Epidermal melanocyte (primary cell): ENCODE measurements at regions not wholly inside any gene's neighbourhood (a gene's known extent, or its start where the extent isn't known, plus 50 kb on each side); places are given as distances from the start of the nearest gene placed in this dataset.

Experiments
- DNase-seq: peaks from one replicate; pipeline ENCODE4 v3.0.0; 2011; ENCODE audit warnings: low spot score; ENCODE audit not compliant: insufficient read length

GRCh38 chr2:180473456-180473855, 466.4 kb upstream of the CWC22 start:
- DNase-seq, result no peak

- DNase-seq, result no peak
These were observed 465.0 kb upstream of the CWC22 start for GRCh38 chr2:180472133-180472532.

DNA sequence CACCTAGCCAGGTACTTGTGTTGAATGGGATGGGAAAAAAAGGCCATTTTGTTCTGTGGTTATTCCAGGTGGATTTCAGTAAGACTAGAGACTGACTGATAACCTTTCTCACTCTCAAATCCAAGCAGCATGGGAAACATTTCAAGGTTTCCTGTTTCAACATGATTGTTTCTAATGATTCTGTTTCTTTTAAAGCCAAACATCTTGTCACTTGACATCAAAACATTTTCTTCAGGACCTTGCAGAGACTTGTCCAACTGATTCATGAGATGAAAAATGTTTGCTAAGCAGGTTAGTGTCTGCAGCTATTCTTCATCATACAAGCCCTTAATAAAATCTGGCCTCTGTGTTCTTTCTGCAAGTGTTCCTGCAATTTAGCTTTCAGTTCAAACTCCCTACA, 456.5 kb upstream of the CWC22 start:
- DNase-seq, result no peak

GRCh38 chr2:180461761-180462160, 454.7 kb upstream of the CWC22 start:
- DNase-seq, result no peak

- DNase-seq, result no peak
These were observed 449.7 kb upstream of the CWC22 start for GRCh38 chr2:180456801-180457200.

- no peak for DNase-seq
These were observed 443.7 kb upstream of the CWC22 start for GRCh38 chr2:180450841-180451240.

DNA sequence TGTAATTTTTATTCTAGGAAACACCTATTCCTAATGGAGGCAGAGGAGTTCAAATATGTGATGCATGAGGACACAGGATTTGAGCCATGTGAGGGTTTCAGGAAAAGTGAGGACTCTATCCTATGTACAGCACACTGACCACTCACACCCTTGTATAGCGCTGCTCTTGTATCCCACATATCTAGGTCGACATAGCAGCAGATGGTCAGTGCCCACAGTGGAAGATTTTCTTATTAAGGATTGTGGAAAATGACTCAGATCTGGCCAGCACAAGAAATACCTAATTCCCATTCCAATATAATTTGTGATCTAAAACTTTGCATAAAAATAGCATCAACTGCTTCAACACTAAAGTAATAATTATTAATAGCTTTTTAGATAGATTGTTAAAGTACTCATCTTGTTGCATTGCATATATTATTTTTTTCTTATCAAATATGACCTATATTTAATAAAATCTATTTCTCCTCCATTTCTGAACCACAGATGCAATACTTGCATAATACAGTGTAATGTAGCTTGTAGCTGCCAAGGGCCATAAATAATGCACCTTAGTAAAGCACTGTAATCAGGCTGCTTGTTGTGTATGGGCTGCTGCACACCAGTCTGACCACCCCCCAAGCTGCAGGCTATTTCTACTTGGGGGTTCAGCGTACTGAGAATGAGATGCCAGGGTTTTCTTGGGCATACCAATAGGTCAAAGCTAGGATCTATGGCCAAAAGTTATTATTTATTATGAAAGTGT, 442.2 kb upstream of the CWC22 start:
- no peak for DNase-seq

DNA sequence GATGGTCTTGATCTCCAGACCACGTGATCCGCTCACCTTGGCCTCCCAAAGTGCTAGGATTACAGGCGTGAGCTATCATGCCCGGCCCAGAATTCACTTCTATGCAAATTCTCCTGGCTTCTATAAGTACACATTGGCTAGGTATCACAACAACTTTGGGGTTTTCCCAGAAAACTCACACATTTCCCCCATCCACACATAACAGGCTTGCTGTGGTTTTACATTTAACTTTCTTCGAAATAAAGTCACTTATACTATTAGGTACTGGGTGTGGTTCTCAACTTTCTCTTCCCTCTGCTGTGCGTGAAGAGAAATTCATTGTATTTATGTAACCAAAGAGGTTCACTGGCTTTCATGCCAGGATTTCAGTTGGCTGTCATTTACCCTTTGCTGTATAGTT, 439.4 kb upstream of the CWC22 start:
- DNase-seq, result no peak

DNA sequence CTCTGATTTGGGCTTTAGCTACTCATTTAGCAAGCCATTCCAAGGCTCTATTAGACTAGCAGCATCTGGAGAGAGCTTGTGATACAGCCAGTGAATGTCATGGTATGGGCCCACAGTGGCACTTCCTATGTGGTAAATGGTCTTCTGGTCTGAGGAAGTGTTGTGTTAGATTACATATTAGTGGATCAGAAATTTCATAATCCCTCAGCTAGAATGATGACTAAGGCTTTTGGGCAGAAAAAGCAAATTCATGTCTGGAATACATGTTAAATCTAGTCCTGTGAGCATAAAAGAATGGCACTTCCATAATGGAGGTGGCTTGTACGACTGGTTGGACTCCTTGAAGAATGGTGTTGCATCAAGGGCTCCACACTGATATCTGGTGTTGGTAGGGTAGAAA, 436.8 kb upstream of the CWC22 start:
- DNase-seq, result no peak

DNA sequence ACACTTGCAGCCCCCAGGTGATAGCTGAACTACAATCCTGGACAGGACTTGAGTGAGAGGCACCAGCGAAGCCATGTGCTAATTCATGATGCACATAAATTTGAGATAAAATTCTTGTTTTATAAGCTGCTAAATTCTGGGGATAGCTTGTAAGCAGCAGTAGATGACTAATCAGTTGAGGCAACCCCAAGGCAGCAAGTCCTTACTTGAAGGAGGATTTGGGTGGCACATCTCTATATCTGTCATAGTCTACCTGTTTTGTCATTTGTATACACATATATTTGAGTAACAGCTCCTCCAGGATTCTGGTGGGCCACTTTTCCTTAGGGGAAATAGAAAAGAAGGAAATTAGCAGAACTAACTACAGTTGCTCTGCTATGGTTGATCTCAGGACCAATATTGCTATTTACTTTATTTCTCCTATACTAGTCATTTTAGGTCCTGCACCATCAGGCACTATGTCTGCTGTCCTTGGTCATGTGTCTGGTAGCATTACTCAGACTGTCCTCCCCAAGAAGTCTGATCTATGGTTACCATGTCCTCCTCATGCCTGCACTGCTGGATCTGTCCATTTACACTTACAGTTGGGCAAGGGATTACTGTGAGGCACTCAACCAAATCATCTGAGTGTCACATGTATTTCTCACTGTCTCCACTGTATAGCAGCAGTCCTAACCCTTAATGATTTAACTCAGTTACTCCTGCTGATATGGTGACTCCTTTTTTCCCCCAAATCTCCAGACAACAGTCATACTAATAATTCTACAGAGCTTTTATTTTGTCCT, 436.0 kb upstream of the CWC22 start:
- no peak for DNase-seq

- DNase-seq, result no peak
These were observed 412.1 kb upstream of the CWC22 start for GRCh38 chr2:180419212-180419611.

DNA sequence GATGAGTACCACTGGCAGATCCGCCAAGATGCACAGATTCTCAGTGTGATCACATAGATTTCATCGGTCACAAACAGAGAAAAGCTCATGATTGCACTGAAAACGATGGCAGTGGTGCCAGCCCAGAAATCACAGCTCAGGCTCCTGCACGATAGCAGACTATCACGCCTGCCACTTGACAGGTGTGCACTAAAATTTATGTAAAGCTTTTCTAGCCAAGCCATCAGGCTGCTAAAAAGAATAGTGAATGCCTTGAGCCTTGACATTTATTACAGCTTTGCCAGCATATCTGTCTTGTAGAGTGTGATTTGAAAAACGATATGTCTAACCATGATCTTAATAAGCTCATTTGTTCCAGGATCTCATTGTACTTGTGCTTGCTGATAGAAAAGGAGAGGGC, 409.5 kb upstream of the CWC22 start:
- no peak for DNase-seq

DNA sequence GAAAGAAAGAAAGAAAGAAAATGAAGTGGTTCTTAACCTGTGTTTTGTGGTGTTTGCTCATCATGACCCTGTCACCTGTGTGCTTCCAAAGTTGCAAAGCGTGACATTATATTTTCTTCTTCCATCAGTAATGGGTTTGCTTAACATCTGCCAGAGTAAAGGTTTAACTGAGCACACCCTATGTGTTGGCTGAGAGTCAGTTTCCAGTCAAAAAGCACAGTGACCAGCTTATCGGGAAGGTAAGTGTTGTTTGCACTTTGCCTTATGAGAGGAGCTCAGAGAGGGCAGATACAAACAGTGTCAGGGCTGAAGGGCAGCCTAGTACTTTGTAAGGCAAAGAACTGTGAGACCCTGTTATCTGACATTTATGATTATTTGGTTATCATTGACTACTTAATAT, 406.2 kb upstream of the CWC22 start:
- no peak for DNase-seq

GRCh38 chr2:180412219-180412618, 405.1 kb upstream of the CWC22 start:
- DNase-seq, result no peak

GRCh38 chr2:180411661-180412060, 404.6 kb upstream of the CWC22 start:
- DNase-seq, result no peak

- DNase-seq, result no peak
These were observed 399.6 kb upstream of the CWC22 start for GRCh38 chr2:180406687-180407086.

- DNase-seq, result no peak
These were observed 398.4 kb upstream of the CWC22 start for GRCh38 chr2:180405520-180405919.

GRCh38 chr2:180394305-180394704, 387.2 kb upstream of the CWC22 start:
- DNase-seq, result no peak

DNA sequence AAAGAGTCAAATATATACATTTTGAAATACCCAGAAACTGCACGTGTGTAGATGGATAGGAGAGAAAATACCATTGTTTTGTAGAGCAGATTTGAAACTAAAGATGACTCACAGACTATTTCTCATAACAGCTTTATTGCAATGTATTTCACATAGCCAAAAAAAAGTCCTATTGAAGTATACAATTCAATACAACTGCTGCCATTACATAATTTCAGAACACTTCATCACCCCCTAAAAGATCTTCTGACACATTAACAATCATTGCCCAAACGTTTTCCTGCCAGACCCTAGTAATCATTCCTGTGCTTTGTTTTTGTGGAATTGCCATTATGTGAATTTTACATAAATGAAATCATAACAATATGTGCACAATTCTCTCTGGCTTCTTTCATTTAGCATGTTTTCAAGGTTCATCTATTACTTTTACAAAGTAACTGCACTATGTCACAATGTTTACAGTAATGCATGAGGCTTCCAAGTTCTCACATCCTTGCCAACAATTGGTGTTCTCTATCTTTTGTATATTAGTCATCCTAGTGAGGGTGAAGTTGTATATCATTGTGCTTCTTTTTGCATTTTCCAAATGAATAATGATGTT, 378.6 kb upstream of the CWC22 start:
- DNase-seq, result no peak

DNA sequence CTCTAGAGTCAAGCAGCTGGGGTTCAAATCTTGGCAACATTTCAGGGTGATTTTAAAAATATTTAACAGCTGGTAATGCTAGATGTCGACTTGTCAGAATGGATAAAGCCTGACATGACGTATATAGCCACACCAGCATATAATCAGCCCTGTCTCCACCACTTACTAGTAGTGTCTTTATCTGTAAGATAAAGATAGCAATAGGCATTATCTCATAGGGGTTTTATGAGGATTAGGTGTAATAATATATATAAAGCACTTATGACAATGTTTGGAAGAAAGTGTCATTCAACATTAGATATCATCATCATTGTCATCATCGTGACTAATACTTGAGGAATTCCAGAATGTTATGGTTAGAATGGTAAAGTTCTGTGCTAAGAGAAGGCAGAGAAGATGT, 369.0 kb upstream of the CWC22 start:
- no peak for DNase-seq

DNA sequence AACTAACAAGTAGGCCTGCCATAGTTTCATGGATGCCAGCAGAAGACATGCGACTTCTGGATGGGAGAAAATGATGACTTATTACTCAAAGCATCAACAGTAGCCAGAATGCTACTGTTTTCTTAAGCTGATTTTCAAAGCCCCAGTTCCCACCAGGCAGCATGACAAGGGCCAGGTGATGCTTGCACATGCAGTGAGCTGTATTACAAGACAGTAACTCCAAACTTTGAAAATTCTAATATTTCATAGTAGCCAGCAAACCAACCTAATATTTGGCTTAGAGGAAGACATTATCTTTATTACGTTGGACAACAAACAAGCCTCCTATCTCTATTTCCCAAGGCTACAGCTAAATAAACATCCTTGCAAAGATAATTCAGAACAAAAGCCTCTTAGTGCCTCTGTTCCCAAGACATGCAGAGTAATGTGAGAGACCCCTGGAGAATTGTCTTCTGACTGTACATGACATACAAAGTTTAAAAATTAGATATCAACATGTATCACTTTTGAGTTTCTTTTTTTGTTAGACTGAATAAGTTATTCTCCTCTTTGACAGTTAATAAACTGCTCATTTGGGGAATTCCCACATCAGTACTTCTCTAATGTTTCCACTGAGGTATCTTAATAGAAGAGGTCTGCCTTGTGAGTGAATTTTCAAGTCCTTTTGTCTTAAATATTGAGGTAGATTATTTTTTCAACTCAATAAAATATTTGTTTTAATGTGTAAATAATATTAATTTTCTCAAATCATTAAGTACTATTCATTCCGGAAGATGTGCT, 367.6 kb upstream of the CWC22 start:
- DNase-seq, result no peak
